Peyer's patch (tissue), 4 donors: ENCODE measurements at regions not wholly inside any gene's neighbourhood (a gene's known extent, or its start where the extent isn't known, plus 50 kb on each side); places are given as distances from the start of the nearest gene placed in this dataset.

Experiments used
- POLR2A ChIP-seq, 2 donors: fragments of 450-650 bp; IDR thresholded peaks; one replicate each; pipeline ENCODE4 v1.5.1; 2017; ENCODE audit warnings: antibody characterized with exemption in 2 of 2, mild to moderate bottlenecking in 2 of 2, moderate library complexity in 2 of 2
- TF ChIP-seq, protein P1 (sequence below), 6 experiments: fragments of 450-650 bp in 4 of 6; fragments of 200-600 bp in 2 of 6; sonication (generic) in 1 of 6; IDR thresholded peaks; one replicate each; pipeline ENCODE4 v1.5.1; 2017 to 2019; ENCODE audit warnings: antibody characterized with exemption in 6 of 6, mild to moderate bottlenecking in 3 of 6, moderate library complexity in 1 of 6

DNA sequence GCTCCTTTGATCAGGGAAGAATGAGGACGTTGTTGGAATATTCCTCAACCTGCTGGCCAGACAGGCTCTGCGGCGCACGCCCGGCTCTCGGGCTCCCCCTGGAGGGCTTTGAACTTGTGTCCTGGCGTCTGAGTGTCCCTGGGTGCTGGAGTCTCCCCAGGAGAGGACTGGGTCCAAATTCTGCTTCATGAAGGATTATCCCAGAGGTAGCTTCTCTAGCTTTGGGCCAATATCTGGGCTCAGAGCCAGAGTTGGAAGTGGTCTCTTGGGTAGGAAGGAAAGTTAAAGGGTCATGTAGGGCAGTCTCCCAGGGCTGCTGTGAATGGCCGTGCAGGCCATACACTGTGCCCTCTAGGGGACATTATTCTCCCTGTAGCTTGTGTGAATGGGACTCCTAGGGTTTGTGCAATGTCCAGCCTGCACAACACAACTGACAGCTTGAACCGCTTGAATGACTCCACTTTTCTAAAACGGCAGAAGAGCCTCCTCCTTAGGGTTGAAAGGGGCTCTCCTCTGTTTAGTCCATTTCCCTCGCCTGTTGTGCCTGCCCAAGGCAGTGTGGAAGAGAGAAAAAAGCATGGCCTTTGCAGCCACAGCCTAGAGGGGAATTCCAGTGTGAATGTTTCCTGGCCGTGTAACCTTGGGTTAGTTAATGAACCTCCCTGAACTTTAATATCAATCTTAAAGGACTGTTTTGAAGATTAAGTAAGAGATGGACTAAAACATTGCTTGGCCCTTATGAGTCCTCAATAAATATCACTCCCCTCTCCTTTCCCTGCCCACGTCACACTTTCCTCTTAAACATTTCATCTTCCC is 111.2 kb upstream of the THY1 start:
- TF ChIP-seq, protein P1, sequence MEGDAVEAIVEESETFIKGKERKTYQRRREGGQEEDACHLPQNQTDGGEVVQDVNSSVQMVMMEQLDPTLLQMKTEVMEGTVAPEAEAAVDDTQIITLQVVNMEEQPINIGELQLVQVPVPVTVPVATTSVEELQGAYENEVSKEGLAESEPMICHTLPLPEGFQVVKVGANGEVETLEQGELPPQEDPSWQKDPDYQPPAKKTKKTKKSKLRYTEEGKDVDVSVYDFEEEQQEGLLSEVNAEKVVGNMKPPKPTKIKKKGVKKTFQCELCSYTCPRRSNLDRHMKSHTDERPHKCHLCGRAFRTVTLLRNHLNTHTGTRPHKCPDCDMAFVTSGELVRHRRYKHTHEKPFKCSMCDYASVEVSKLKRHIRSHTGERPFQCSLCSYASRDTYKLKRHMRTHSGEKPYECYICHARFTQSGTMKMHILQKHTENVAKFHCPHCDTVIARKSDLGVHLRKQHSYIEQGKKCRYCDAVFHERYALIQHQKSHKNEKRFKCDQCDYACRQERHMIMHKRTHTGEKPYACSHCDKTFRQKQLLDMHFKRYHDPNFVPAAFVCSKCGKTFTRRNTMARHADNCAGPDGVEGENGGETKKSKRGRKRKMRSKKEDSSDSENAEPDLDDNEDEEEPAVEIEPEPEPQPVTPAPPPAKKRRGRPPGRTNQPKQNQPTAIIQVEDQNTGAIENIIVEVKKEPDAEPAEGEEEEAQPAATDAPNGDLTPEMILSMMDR (IDR thresholded peaks at IDR 0.05) = peak in 4 of 6 experiments; percentile 63 to 78 (median 65)
- no peak for TF ChIP-seq POLR2A (IDR thresholded peaks at IDR 0.05)
